Activated T-helper 1 cell treated with anti-CD3 and anti-CD28 coated beads, Interleukin-2, amount 50 U/mL, for 16 hours (primary cell): ENCODE measurements at regions not wholly inside any gene's neighbourhood (a gene's known extent, or its start where the extent isn't known, plus 50 kb on each side); places are given as distances from the start of the nearest gene placed in this dataset.

Experiments
- DNase-seq, 2 donors: peaks; one replicate each; pipeline ENCODE4 v3.0.0-alpha.2; 2020; ENCODE audit warnings: low read depth in 1 of 2, low spot score in 1 of 2

DNA sequence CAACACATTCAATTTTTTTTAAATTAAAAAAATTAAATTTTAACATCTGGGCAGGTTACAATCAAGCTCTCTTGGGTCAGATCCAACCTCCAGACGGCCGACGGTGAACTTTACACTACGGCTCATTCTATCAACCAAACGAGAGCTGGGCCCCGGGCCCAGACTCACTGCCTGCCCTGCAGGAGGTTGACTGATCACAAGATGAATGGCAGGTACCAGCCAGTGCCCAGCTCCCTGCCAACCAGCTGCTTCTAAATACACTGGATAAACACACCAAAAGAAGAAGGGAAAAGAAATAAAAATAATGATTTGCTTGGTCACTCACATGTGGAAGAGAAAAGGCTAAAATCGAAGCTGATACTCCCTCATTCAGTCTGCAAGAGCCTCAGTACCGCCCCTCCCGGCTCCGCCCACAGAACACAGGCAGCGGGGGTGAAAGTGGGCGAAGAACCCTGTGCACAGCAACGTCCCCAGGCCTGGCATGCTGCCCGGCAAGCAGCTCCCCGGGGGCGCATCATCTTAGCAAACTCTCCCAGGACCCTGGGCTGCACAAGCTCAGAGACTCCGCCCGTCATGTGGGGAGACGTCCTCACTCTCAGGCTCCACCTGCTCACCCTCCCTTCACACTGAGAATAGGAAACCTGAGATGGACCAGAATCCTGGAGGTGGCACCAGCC, 303.4 kb downstream of the SHANK2 start:
- DNase-seq, result no peak

DNA sequence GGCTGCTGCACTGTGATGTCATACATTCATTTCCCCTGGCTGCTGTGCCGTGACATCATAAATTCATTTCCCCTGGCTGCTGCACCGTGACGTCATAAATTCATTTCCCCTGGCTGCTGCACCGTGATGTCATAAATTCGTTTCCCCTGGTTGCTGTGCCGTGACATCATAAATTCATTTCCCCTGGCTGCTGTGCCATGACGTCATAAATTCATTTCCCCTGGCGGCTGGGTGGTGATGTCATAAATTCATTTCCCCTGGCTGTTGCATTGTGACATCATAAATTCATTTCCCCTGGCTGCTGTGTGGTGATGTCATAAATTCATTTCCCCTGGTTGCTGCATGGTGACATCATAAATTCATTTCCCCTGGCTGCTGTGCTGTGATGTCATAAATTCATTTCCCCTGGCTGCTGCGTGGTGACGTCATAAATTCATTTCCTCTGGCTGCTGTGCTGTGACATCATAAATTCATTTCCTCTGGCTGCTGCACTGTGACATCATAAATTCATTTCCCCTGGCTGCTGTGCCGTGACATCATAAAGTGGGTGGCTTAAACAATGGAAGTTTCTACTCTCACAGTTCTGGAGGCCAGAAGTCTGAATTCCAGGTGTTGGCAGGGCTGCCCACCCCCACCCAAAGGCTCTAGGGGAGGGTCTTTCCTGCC, 301.1 kb downstream of the SHANK2 start:
- DNase-seq, result no peak

DNA sequence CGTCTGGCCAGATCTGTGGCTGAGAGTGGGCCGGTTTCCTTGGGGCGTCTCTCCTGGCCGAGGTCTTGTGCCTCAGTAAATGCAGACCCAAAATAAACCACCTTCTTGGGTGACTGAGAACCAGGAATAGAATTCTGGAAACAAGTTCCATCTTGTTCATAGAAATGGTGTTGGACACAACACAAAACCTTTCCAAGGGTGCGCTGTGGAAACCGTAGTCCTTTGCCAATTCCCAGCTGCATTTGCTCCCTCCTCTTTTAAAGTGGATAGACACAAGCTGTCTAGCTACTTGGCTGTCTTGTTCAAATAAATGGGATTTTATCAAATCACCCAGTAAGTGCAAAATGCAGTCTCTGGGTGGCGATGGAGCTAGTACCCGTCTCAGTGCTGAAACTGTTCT, 300.2 kb downstream of the SHANK2 start:
- no peak for DNase-seq

DNA sequence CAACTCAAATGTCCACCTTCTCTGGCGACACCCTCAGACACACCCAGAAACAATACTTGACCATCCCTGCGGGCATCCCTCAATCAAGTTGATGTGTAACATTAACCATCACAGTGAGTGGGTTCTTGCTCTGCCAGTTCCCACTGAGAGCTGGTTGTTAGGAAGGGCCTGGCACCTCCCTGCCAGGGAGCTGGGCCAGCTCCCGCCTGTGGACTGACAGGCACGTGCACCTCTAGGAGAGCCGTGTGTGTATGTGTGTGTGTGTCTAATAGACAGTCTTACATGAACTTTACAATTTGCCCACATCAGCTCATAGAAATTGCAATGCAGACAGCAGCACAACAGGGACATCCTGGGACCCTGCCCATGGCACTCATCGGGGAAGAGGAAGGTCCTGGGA, 298.7 kb downstream of the SHANK2 start:
- DNase-seq, result no peak

DNA sequence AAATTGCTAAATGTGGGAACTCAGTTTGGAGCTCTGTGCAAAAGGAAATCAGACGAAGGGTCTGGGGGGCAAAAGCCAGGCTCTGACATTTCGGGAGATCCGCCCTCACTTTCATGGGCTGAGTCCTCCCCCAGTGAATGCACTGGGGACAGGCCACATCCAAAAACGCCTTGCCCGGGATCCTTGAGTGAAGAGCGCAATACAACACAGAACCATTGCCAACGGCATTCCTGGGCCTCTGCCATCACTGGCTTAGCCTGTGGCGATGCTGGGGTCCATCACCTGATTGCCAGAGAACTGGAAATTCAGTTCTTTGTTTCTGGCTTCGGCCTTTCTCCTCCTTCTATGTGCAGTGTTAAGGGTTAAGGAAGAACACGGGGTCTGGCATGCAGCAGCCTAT, 297.9 kb downstream of the SHANK2 start:
- no peak for DNase-seq
